PC-9 (cell line): ENCODE measurements at regions not wholly inside any gene's neighbourhood (a gene's known extent, or its start where the extent isn't known, plus 50 kb on each side); places are given as distances from the start of the nearest gene placed in this dataset.
"Not testable (repeated sequence)": the region's sequence is repeated elsewhere in the genome, so short reads cannot be mapped to it uniquely, and the experiment has no call there.

Experiments
- BruUV-seq: library from RNA; stranded (reverse); fragments of 400-500 nt; replicated peaks from 2 replicates; lab custom pipeline; 2021; lab: Mats Ljungman, UMichigan
- CTCF ChIA-PET: fragments of 300-600 bp; sonication (Branson Sonifier 250); formaldehyde crosslinking; loops from one replicate; lab custom pipeline; 2022; ENCODE audit warnings: antibody characterized with exemption; lab: Charles Lee
- POLR2A ChIA-PET: fragments of 300-600 bp; sonication (Branson Sonifier 250); formaldehyde crosslinking; loops from one replicate; lab custom pipeline; 2022; ENCODE audit warnings: antibody characterized with exemption; ENCODE audit not compliant: unreplicated experiment; lab: Charles Lee
- DNase-seq, 2 experiments: peaks; one replicate each; pipeline versions ENCODE4 v3.0.0 to v3.0.0-alpha.2; 2015 to 2022; ENCODE audit warnings: mixed read lengths in 1 of 2
- H2AFZ ChIP-seq: fragments of 200-600 bp; sonication (generic); 2 replicates; pipeline ENCODE4 v1.8.1; 2017; ENCODE audit warnings: antibody characterized with exemption
- H3F3A ChIP-seq: fragments of 200-600 bp; sonication (generic); 2 replicates; pipeline ENCODE4 v1.8.1; 2017; ENCODE audit warnings: antibody characterized with exemption, mild to moderate bottlenecking, low read depth; ENCODE audit not compliant: insufficient read depth
- H3K27ac ChIP-seq: fragments of 200-600 bp; sonication (generic); 2 replicates; pipeline ENCODE4 v1.6.1; 2016; ENCODE audit warnings: mixed run types
- H3K27me3 ChIP-seq: fragments of 200-600 bp; sonication (generic); 2 replicates; pipeline ENCODE4 v1.6.1; 2016; ENCODE audit warnings: low read depth, mixed run types; ENCODE audit not compliant: insufficient read depth
- H3K36me3 ChIP-seq: fragments of 200-600 bp; sonication (generic); 2 replicates; pipeline ENCODE4 v1.6.1; 2016; ENCODE audit warnings: low read depth, mixed run types
- H3K4me1 ChIP-seq: fragments of 200-600 bp; sonication (generic); replicated peaks from 2 replicates; pipeline ENCODE4 v1.6.1; 2016; ENCODE audit warnings: mixed run types; ENCODE audit not compliant: insufficient read depth
- H3K4me2 ChIP-seq: fragments of 200-600 bp; sonication (generic); 2 replicates; pipeline ENCODE4 v1.6.1; 2017; ENCODE audit warnings: mixed run types
- H3K4me3 ChIP-seq: fragments of 200-600 bp; sonication (generic); 2 replicates; pipeline ENCODE4 v1.6.1; 2016; ENCODE audit warnings: mixed run types
- H3K79me2 ChIP-seq: fragments of 200-600 bp; sonication (generic); 2 replicates; pipeline ENCODE4 v1.6.1; 2017; ENCODE audit warnings: low read depth, mixed run types
- H3K9me2 ChIP-seq: fragments of 200-600 bp; sonication (generic); 2 replicates; pipeline ENCODE4 v1.8.1; 2017; ENCODE audit warnings: mild to moderate bottlenecking; ENCODE audit not compliant: insufficient read depth
- H3K9me3 ChIP-seq: fragments of 200-600 bp; sonication (generic); 2 replicates; pipeline ENCODE4 v1.8.1; 2016; ENCODE audit warnings: low read depth; ENCODE audit not compliant: insufficient read depth
- H4K20me1 ChIP-seq: fragments of 200-600 bp; sonication (generic); 2 replicates; pipeline ENCODE4 v1.8.1; 2017; ENCODE audit not compliant: insufficient read depth
- EZH2 ChIP-seq: fragments of 200-600 bp; sonication (generic); IDR thresholded peaks from 2 replicates; pipeline ENCODE4 v1.8.0; 2017; ENCODE audit warnings: antibody characterized with exemption, low read depth
- intact Hi-C: fragments of 100-400 bp; cut with micrococcal nuclease; formaldehyde crosslinking; loops from one replicate; pipeline ENCODE4 v1.10.0; 2022; ENCODE audit not compliant: unreplicated experiment
- TF ChIP-seq, protein P1 (sequence below): fragments of 200-600 bp; sonication (generic); conservative IDR thresholded peaks from 2 replicates; pipeline ENCODE4 v1.6.1; 2017; ENCODE audit warnings: mixed run types, antibody characterized with exemption, mild to moderate bottlenecking, moderate library complexity

DNA sequence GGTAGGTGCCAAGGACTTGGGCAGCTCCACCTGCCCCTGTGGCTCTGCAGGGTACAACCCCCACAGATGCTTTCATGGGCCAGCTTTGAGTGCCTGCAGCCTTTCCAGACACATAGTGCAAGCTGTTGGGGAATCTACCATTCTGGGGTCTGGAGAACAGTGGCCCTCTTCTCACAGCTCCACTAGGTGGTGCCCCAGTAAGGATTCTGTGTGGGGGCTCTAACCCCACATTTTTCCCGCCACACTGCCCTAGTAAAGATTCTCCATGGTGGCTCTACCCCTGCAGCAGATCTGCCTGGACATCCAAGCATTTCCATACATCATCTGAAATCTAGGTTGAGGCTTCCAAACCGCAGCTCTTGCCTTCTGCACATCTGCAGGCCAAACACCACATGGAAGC, 149.7 kb upstream of the FNDC3A start:
- BruUV-seq, result no TSS peak
- Histone ChIP-seq H4K20me1 (no peaks in the 10 kb centered on the region), H3K79me2 (no peaks in the 10 kb centered on the region), H3K4me2 (no peak overlapping the region), H3K9me2 (no peaks in the 10 kb centered on the region), H3K4me3 (no peak overlapping the region), H2AFZ (no peak overlapping the region), H3K4me1 (no peaks in the 10 kb centered on the region), H3K27me3 (no peaks in the 10 kb centered on the region), H3K9me3 (no peaks in the 10 kb centered on the region), H3K27ac (no peak overlapping the region), H3F3A (no peaks in the 10 kb centered on the region), H3K36me3 (no peaks in the 10 kb centered on the region)
- no peak for TF ChIP-seq EZH2
- TF ChIP-seq, protein P1, sequence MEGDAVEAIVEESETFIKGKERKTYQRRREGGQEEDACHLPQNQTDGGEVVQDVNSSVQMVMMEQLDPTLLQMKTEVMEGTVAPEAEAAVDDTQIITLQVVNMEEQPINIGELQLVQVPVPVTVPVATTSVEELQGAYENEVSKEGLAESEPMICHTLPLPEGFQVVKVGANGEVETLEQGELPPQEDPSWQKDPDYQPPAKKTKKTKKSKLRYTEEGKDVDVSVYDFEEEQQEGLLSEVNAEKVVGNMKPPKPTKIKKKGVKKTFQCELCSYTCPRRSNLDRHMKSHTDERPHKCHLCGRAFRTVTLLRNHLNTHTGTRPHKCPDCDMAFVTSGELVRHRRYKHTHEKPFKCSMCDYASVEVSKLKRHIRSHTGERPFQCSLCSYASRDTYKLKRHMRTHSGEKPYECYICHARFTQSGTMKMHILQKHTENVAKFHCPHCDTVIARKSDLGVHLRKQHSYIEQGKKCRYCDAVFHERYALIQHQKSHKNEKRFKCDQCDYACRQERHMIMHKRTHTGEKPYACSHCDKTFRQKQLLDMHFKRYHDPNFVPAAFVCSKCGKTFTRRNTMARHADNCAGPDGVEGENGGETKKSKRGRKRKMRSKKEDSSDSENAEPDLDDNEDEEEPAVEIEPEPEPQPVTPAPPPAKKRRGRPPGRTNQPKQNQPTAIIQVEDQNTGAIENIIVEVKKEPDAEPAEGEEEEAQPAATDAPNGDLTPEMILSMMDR, result no peak
- ChIA-PET CTCF (no interaction called here), POLR2A (no interaction called here)
- no peak for DNase-seq
- intact Hi-C loops, result no loop called here

DNA sequence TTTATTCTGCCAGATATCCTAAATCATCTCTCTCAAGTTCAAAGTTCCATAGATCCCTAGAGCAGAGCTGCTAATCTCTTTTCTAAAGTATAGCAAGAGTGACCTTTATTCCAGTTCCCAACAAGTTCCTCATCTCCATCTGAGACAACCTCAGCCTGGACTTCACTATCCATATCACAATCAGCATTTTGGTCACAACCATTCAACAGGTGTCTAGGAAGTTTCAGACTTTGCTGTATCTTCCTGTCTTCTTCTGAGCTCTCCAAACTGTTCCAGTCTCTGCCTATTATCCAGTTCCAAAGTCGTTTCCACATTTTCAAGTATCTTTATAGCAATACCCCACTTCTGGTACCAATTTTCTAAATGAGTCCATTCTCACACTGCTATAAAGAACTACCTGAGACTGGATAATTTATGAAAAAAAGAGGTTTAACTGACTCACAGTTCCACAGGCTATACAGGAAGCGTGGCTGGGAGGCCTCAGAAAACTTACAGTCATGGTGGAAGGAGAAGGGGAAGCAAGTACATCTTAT, 148.7 kb upstream of the FNDC3A start:
- H3K36me3 ChIP-seq, H3K4me1 ChIP-seq, H3K79me2 ChIP-seq, BruUV-seq, CTCF ChIA-PET, H4K20me1 ChIP-seq, H3K4me2 ChIP-seq, H3K27ac ChIP-seq, H3K4me3 ChIP-seq, H3K9me2 ChIP-seq, H2AFZ ChIP-seq, intact Hi-C loops, DNase-seq, POLR2A ChIA-PET, H3K9me3 ChIP-seq, H3K27me3 ChIP-seq, H3F3A ChIP-seq: not testable (repeated sequence)

DNA sequence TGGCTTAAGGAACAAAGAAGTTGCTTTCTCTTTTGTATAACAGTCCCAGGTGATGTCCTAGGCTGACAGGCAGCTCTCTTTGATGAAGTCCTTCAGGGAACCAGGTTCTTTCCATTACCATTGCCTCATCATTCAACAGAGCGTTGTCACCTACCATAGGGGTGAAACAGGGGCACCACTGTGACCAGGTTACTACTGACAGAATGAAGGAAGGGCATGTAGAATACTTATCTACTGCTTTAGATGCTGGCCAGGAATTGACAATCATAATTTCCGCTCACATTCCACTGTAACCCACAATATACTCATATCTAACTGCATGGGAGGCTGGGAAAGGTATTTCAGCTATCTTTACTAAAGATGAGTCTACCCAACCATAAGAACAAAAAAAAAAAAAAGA, 148.0 kb upstream of the FNDC3A start:
- no peak for DNase-seq
- ChIA-PET CTCF (no interaction called here), POLR2A (no interaction called here)
- Histone ChIP-seq H3K4me2 (no peak overlapping the region), H3K4me3 (no peak overlapping the region), H3K9me3 (no peaks in the 10 kb centered on the region), H3F3A (no peaks in the 10 kb centered on the region), H4K20me1 (no peaks in the 10 kb centered on the region), H3K27me3 (no peaks in the 10 kb centered on the region), H3K79me2 (no peaks in the 10 kb centered on the region), H3K36me3 (no peaks in the 10 kb centered on the region), H3K9me2 (no peaks in the 10 kb centered on the region), H2AFZ (no peak overlapping the region), H3K27ac (no peak overlapping the region), H3K4me1 (no peaks in the 10 kb centered on the region)
- TF ChIP-seq EZH2, result no peak
- TF ChIP-seq, protein P1, result no peak
- intact Hi-C loops, result no loop called here
- no TSS peak for BruUV-seq

DNA sequence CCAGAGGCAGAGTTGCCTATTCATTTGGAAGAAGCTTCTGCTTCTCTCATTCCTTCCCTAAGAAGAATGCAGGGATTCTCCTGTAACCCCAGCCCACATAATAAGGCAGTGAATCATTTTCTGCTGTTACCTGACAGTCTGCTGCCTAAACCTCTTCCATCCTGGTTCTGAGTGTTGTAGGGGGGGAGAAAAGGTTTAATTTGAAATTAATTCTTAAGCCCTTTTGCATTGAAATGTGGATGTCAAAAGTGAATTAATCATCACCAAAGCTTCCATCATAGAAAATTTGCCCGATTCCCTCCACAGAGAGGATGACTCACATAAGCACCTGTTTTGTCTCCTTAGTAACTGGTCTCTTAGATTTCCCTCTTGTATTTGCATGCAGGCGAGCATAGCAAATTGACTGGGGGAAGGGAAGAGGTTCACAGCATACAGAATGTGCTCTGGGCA, 146.7 kb upstream of the FNDC3A start:
- intact Hi-C loops, result no loop called here
- H3K79me2 ChIP-seq, result no peaks in the 10 kb centered on the region
- peak; percentile 16 to 63 for DNase-seq

More for the DNA sequence above, 146.7 kb upstream of the FNDC3A start:
- H3K27ac ChIP-seq, result no peak overlapping the region
- H3K27me3 ChIP-seq, result no peaks in the 10 kb centered on the region
- H3K9me2 ChIP-seq, result no peaks in the 10 kb centered on the region
- no peaks in the 10 kb centered on the region for H4K20me1 ChIP-seq
- POLR2A ChIA-PET, result no interaction called here
- H3K4me2 ChIP-seq, result 0 out of 2 replicates have a peak overlapping the region, but pooled peaks have one; percentile 16
- no peak for TF ChIP-seq EZH2
- TF ChIP-seq, protein P1, result no peak
- H3K9me3 ChIP-seq, result no peaks in the 10 kb centered on the region
- no peak overlapping the region for H3K4me3 ChIP-seq
- no TSS peak for BruUV-seq
- CTCF ChIA-PET, result no interaction called here
- no peaks in the 10 kb centered on the region for H3K36me3 ChIP-seq
- no peaks in the 10 kb centered on the region for H3F3A ChIP-seq
- no peak overlapping the region for H2AFZ ChIP-seq
- H3K4me1 ChIP-seq, result no peaks in the 10 kb centered on the region
